C4-2B (cell line): ENCODE measurements at regions not wholly inside any gene's neighbourhood (a gene's known extent, or its start where the extent isn't known, plus 50 kb on each side); places are given as distances from the start of the nearest gene placed in this dataset.

Experiments
- ZFX ChIP-seq: fragments of 450-650 bp; IDR thresholded peaks from 2 replicates; pipeline ENCODE4 v1.6.1; 2017
- TF ChIP-seq, protein P1 (sequence below): fragments of 450-650 bp; conservative IDR thresholded peaks from 2 replicates; pipeline ENCODE4 v1.5.1; 2017; ENCODE audit warnings: mild to moderate bottlenecking

- TF ChIP-seq, protein P1, sequence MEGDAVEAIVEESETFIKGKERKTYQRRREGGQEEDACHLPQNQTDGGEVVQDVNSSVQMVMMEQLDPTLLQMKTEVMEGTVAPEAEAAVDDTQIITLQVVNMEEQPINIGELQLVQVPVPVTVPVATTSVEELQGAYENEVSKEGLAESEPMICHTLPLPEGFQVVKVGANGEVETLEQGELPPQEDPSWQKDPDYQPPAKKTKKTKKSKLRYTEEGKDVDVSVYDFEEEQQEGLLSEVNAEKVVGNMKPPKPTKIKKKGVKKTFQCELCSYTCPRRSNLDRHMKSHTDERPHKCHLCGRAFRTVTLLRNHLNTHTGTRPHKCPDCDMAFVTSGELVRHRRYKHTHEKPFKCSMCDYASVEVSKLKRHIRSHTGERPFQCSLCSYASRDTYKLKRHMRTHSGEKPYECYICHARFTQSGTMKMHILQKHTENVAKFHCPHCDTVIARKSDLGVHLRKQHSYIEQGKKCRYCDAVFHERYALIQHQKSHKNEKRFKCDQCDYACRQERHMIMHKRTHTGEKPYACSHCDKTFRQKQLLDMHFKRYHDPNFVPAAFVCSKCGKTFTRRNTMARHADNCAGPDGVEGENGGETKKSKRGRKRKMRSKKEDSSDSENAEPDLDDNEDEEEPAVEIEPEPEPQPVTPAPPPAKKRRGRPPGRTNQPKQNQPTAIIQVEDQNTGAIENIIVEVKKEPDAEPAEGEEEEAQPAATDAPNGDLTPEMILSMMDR: no peak
- no peak for TF ChIP-seq ZFX
These were observed 63.4 kb upstream of the EXOC1L start for GRCh38 chr4:55756208-55756607.
